Activated CD8-positive, alpha-beta T cell treated with anti-CD3 and anti-CD28 coated beads for 36 hours (primary cell): ENCODE measurements at regions not wholly inside any gene's neighbourhood (a gene's known extent, or its start where the extent isn't known, plus 50 kb on each side); places are given as distances from the start of the nearest gene placed in this dataset.

Source experiments
- ATAC-seq: fragments of 200-7000 bp; cut with Tn5 transposase; one replicate; pipeline ENCODE4 v1.10.0; 2021; ENCODE audit warnings: mild to moderate bottlenecking, moderate library complexity
- CTCF ChIA-PET: fragments of 350-600 bp; sonication (Branson Sonifier 250); formaldehyde crosslinking; loops from one replicate; lab custom pipeline; 2021; ENCODE audit warnings: antibody characterized with exemption; lab: Charles Lee
- POLR2A ChIA-PET: fragments of 350-600 bp; sonication (Branson Sonifier 250); formaldehyde crosslinking; loops from one replicate; lab custom pipeline; 2021; ENCODE audit warnings: antibody characterized with exemption; lab: Charles Lee
- DNase-seq: peaks from one replicate; pipeline ENCODE4 v3.0.0-alpha.2; 2020
- H3K27ac Mint-ChIP-seq: one replicate; pipeline ENCODE4 v1.8.0; 2021; ENCODE audit warnings: mild to moderate bottlenecking, mixed read lengths
- H3K27me3 Mint-ChIP-seq: one replicate; pipeline ENCODE4 v1.8.0; 2021; ENCODE audit warnings: mixed read lengths
- H3K36me3 Mint-ChIP-seq: one replicate; pipeline ENCODE4 v1.8.0; 2021; ENCODE audit warnings: low read depth, mixed read lengths
- H3K4me1 Mint-ChIP-seq: one replicate; pipeline ENCODE4 v1.8.0; 2021; ENCODE audit warnings: low read depth, mixed read lengths
- H3K4me3 Mint-ChIP-seq: one replicate; pipeline ENCODE4 v1.8.0; 2021; ENCODE audit warnings: mild to moderate bottlenecking, moderate library complexity, mixed read lengths
- H3K9me3 Mint-ChIP-seq: one replicate; pipeline ENCODE4 v1.8.0; 2021; ENCODE audit warnings: mixed read lengths
- intact Hi-C: fragments of 100-400 bp; cut with micrococcal nuclease; formaldehyde crosslinking; loops from one replicate; pipeline ENCODE4 v1.10.0; 2022
- TF ChIP-seq, protein P1 (sequence below): fragments of 200-600 bp; IDR thresholded peaks from one replicate; pipeline ENCODE4 v1.8.0; 2022; ENCODE audit warnings: antibody characterized with exemption, mild to moderate bottlenecking

DNA sequence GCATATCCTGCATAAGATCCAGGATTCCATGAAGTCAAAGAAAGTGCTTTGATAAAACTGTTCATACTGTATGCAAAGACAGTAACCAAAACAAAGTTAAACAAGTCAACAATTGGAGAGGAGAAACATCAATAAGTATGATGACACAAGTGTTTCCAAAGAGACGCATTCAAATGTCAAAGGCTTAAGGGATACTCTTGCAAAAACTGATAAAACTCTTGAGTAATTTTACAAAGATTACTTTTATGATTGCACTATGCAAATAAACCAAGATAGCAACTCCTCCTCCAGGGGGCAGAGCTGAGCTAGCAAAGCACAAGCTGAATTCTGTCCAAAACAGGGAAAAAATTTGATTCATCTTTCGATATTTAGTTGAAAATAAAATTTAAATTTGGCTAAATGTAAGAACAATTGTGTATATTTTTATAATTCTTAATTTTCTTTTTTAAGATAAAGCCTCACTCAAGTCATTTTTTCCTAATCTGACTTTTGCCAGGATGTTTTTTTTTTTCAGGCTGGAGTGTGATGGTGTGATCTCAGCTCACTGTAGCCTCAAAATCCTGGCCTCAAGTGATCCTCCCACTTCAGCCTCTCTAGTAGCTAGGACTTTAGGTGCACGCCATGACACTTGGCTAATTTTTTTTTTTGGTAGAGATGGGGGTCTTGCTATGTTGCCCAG lies 84.0 kb downstream of the MZT1 start:
- intact Hi-C loops, result no loop called here
- Mint-ChIP-seq H3K9me3 (no peaks in the 10 kb centered on the region), H3K27ac (no peak overlapping the region), H3K4me3 (no peak overlapping the region), H3K4me1 (no peaks in the 10 kb centered on the region), H3K27me3 (peaks cover 4% of the 10 kb centered on the region), H3K36me3 (no peaks in the 10 kb centered on the region)
- TF ChIP-seq, protein P1, sequence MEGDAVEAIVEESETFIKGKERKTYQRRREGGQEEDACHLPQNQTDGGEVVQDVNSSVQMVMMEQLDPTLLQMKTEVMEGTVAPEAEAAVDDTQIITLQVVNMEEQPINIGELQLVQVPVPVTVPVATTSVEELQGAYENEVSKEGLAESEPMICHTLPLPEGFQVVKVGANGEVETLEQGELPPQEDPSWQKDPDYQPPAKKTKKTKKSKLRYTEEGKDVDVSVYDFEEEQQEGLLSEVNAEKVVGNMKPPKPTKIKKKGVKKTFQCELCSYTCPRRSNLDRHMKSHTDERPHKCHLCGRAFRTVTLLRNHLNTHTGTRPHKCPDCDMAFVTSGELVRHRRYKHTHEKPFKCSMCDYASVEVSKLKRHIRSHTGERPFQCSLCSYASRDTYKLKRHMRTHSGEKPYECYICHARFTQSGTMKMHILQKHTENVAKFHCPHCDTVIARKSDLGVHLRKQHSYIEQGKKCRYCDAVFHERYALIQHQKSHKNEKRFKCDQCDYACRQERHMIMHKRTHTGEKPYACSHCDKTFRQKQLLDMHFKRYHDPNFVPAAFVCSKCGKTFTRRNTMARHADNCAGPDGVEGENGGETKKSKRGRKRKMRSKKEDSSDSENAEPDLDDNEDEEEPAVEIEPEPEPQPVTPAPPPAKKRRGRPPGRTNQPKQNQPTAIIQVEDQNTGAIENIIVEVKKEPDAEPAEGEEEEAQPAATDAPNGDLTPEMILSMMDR, result peak; percentile 76
- ChIA-PET CTCF (interaction anchor here (0.7 to 3.5 kb wide), 6 partner anchors 9 to 74 kb away, joined by 3 to 17 read pairs (median 4); no protein-coding TSS in a partner anchor), POLR2A (no interaction called here)
- ATAC-seq (peak; percentile 49), DNase-seq (peak; percentile 79)

DNA sequence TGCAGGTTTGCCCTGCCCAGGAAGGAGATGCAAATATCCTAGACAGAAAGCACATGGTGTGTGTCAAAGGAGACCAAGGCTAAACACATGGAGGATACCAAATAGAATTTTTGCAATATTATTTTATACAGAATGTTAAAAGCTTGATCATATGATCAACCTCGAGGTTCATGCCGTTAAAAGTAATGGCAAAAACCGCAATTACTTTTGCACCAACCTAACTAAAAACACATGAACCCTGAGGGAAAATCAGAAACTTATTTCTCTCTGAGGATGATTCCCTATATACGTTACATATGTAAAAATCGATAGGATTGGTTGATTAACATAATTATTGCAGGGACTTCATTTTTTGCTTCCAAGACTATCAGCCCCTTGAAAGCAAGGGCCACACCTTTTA lies 88.1 kb downstream of the MZT1 start:
- H3K36me3 Mint-ChIP-seq, result no peaks in the 10 kb centered on the region
- DNase-seq (no peak), ATAC-seq (no peak)
- no peak overlapping the region for H3K4me3 Mint-ChIP-seq
- POLR2A ChIA-PET, result no interaction called here
- no peaks in the 10 kb centered on the region for H3K4me1 Mint-ChIP-seq
- TF ChIP-seq, protein P1, result no peak
- intact Hi-C loops, result no loop called here
- CTCF ChIA-PET, result no interaction called here
- H3K9me3 Mint-ChIP-seq, result no peaks in the 10 kb centered on the region
- no peaks in the 10 kb centered on the region for H3K27me3 Mint-ChIP-seq
- no peak overlapping the region for H3K27ac Mint-ChIP-seq

DNA sequence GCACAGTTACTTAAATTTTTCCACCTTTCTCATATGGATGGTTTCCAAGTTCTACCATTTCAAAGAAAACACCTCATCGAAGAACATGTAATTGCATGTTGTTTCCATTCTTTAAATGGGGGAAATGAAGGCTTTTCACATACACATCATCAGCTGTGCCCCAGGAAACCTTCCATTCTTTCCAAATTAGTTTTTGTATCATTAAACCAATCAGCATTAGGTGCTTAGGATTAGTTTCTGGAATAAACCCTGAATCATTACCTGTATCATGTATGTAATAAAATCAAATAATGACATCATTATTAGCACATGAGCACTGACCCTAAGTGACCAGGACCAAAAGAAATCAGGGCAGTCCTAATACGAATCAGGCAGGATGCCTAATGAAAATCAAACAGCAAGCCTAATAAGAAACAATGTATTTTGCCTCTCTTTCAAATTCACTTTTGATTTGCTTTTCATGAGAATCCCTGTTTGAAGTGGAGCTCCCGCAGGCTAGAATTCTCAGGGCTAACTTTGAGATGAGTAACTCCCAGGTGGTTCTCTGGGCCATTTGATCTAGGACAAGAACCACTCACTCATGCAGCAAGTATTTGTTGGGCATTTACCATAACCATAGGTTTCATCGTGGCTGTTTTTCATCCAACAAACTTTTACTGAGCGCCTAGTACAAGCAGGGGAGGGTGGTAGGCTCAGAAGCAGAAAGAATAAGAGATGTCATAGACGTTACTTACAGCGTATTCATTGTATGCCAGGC lies 89.2 kb downstream of the MZT1 start:
- Mint-ChIP-seq H3K9me3 (no peaks in the 10 kb centered on the region), H3K4me3 (no peak overlapping the region), H3K4me1 (no peaks in the 10 kb centered on the region), H3K36me3 (no peaks in the 10 kb centered on the region), H3K27me3 (no peaks in the 10 kb centered on the region), H3K27ac (no peak overlapping the region)
- ChIA-PET CTCF (no interaction called here), POLR2A (no interaction called here)
- TF ChIP-seq, protein P1, result no peak
- intact Hi-C loops, result no loop called here
- ATAC-seq, result no peak
- DNase-seq, result no peak

DNA sequence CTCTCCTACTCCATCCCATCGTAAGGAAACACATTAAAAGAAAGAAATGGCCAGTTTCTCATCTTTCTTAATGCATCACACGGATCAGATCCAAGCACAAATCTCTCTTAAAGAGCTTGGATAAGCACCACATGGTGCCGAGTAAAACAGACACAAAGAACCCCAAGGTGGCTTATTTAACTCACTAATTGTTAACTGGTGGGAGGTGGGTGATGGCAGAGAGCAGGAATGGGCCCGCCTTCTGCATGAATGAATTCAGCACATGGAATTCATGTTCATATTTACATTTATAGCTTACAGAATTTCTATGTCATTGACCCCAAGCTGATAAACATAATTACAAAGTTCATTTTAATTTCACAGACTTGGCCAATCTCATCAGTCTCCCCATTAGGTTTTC lies 89.9 kb downstream of the MZT1 start:
- TF ChIP-seq, protein P1, result no peak
- H3K9me3 Mint-ChIP-seq, result peaks cover 1% of the 10 kb centered on the region
- POLR2A ChIA-PET, result no interaction called here
- ATAC-seq, result no peak
- no peak overlapping the region for H3K4me3 Mint-ChIP-seq
- no peak for DNase-seq
- H3K4me1 Mint-ChIP-seq, result no peaks in the 10 kb centered on the region
- CTCF ChIA-PET, result no interaction called here
- intact Hi-C loops, result no loop called here
- no peaks in the 10 kb centered on the region for H3K27me3 Mint-ChIP-seq
- no peaks in the 10 kb centered on the region for H3K36me3 Mint-ChIP-seq
- H3K27ac Mint-ChIP-seq, result no peak overlapping the region

DNA sequence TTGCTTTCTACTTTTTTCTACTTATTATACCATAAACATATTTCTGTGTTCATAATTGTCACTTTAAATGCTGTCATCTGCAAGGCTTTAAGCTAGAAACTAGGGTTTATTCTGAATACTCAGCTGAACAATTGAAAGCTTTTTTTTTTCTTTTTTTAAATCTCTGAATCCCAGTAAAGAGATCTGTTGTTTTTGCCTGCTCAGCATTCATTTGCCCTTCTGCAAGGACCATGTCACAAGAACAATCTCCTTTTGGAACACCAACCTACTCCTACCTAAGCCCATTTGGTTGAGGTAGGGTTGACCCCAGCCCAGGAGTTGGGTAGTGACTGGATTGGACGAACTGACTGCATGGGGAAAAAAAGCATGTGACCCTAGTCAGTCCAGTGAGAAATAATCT lies 92.6 kb downstream of the MZT1 start:
- H3K9me3 Mint-ChIP-seq, result peaks cover 1% of the 10 kb centered on the region
- no peak for DNase-seq
- H3K36me3 Mint-ChIP-seq, result no peaks in the 10 kb centered on the region
- ATAC-seq, result no peak
- ChIA-PET POLR2A (no interaction called here), CTCF (interaction anchor here (3.1 kb wide), 1 partner anchor 9 kb away, joined by 17 read pairs; no protein-coding TSS in a partner anchor)
- H3K27me3 Mint-ChIP-seq, result no peaks in the 10 kb centered on the region
- no peak overlapping the region for H3K27ac Mint-ChIP-seq
- intact Hi-C loops, result no loop called here
- TF ChIP-seq, protein P1, result no peak
- no peaks in the 10 kb centered on the region for H3K4me1 Mint-ChIP-seq
- no peak overlapping the region for H3K4me3 Mint-ChIP-seq
